Activated T-cell treated with anti-CD3 and anti-CD28 coated beads, Interleukin-2, amount 50 U/mL, for 24 hours (primary cell): ENCODE measurements at regions not wholly inside any gene's neighbourhood (a gene's known extent, or its start where the extent isn't known, plus 50 kb on each side); places are given as distances from the start of the nearest gene placed in this dataset.
"Not testable (repeated sequence)": the region's sequence is repeated elsewhere in the genome, so short reads cannot be mapped to it uniquely, and the experiment has no call there.

Source experiments
- DNase-seq: peaks from one replicate; pipeline ENCODE4 v3.0.0-alpha.2; 2020
- H3K27ac Mint-ChIP-seq: 2 replicates; pipeline ENCODE4 v1.8.0; 2020; ENCODE audit warnings: mild to moderate bottlenecking, mixed read lengths
- H3K27me3 Mint-ChIP-seq: 2 replicates; pipeline ENCODE4 v1.8.0; 2020; ENCODE audit warnings: mixed read lengths
- H3K36me3 Mint-ChIP-seq: 2 replicates; pipeline ENCODE4 v1.8.0; 2020; ENCODE audit warnings: low read depth, mixed read lengths
- H3K4me1 Mint-ChIP-seq: 2 replicates; pipeline ENCODE4 v1.8.0; 2020; ENCODE audit warnings: low read depth, mixed read lengths
- H3K4me3 Mint-ChIP-seq: 2 replicates; pipeline ENCODE4 v1.8.0; 2020; ENCODE audit warnings: mild to moderate bottlenecking, moderate library complexity, mixed read lengths
- H3K9me3 Mint-ChIP-seq: 2 replicates; pipeline ENCODE4 v1.8.0; 2020; ENCODE audit warnings: mixed read lengths

GRCh38 chr5:77867914-77868313, 91.8 kb upstream of the TBCA start:
- no peak overlapping the region for H3K4me3 Mint-ChIP-seq
- no peaks in the 10 kb centered on the region for H3K9me3 Mint-ChIP-seq
- H3K36me3 Mint-ChIP-seq, result no peaks in the 10 kb centered on the region
- DNase-seq, result no peak
- H3K27ac Mint-ChIP-seq, result no peak overlapping the region
- no peaks in the 10 kb centered on the region for H3K4me1 Mint-ChIP-seq
- peaks cover 2% of the 10 kb centered on the region for H3K27me3 Mint-ChIP-seq

- H3K27me3 Mint-ChIP-seq, result peaks cover 2% of the 10 kb centered on the region
- no peak for DNase-seq
- no peaks in the 10 kb centered on the region for H3K4me1 Mint-ChIP-seq
- H3K36me3 Mint-ChIP-seq, result no peaks in the 10 kb centered on the region
- no peak overlapping the region for H3K27ac Mint-ChIP-seq
- H3K4me3 Mint-ChIP-seq, result no peak overlapping the region
- H3K9me3 Mint-ChIP-seq, result no peaks in the 10 kb centered on the region
Observed at GRCh38 chr5:77867194-77867691, 91.1 kb upstream of the TBCA start.

- no peak overlapping the region for H3K27ac Mint-ChIP-seq
- no peak overlapping the region for H3K4me3 Mint-ChIP-seq
- no peak for DNase-seq
- no peaks in the 10 kb centered on the region for H3K9me3 Mint-ChIP-seq
- no peaks in the 10 kb centered on the region for H3K4me1 Mint-ChIP-seq
- H3K36me3 Mint-ChIP-seq, result no peaks in the 10 kb centered on the region
- H3K27me3 Mint-ChIP-seq, result peaks cover 2% of the 10 kb centered on the region
Observed at GRCh38 chr5:77866198-77866597, 90.1 kb upstream of the TBCA start.

- Mint-ChIP-seq H3K4me3 (no peak overlapping the region), H3K36me3 (no peaks in the 10 kb centered on the region), H3K27ac (no peak overlapping the region), H3K4me1 (no peaks in the 10 kb centered on the region), H3K27me3 (peaks cover 2% of the 10 kb centered on the region), H3K9me3 (no peaks in the 10 kb centered on the region)
- DNase-seq, result no peak
Observed at GRCh38 chr5:77864997-77865396, 88.9 kb upstream of the TBCA start.

GRCh38 chr5:77863181-77863580, 87.0 kb upstream of the TBCA start:
- Mint-ChIP-seq H3K9me3 (no peaks in the 10 kb centered on the region), H3K36me3 (no peaks in the 10 kb centered on the region), H3K4me3 (no peak overlapping the region), H3K4me1 (no peaks in the 10 kb centered on the region), H3K27me3 (peaks cover 2% of the 10 kb centered on the region), H3K27ac (no peak overlapping the region)
- DNase-seq, result no peak

- Mint-ChIP-seq H3K27me3 (peaks cover 6% of the 10 kb centered on the region), H3K4me1 (no peaks in the 10 kb centered on the region), H3K9me3 (no peaks in the 10 kb centered on the region), H3K36me3 (no peaks in the 10 kb centered on the region), H3K27ac (no peak overlapping the region), H3K4me3 (no peak overlapping the region)
- no peak for DNase-seq
Observed at GRCh38 chr5:77861576-77861975, 85.4 kb upstream of the TBCA start.

GRCh38 chr5:77859306-77859705, 83.2 kb upstream of the TBCA start:
- no peak overlapping the region for H3K4me3 Mint-ChIP-seq
- no peak overlapping the region for H3K27ac Mint-ChIP-seq
- peaks cover 19% of the 10 kb centered on the region for H3K27me3 Mint-ChIP-seq
- H3K36me3 Mint-ChIP-seq, result no peaks in the 10 kb centered on the region
- H3K4me1 Mint-ChIP-seq, result no peaks in the 10 kb centered on the region
- no peaks in the 10 kb centered on the region for H3K9me3 Mint-ChIP-seq
- DNase-seq, result no peak

- not testable (repeated sequence) for DNase-seq, H3K36me3 Mint-ChIP-seq, H3K4me1 Mint-ChIP-seq, H3K27ac Mint-ChIP-seq, H3K4me3 Mint-ChIP-seq, H3K9me3 Mint-ChIP-seq
- peaks cover 22% of the 10 kb centered on the region for H3K27me3 Mint-ChIP-seq
Observed at GRCh38 chr5:77858678-77859077, 82.5 kb upstream of the TBCA start.

- Mint-ChIP-seq H3K27ac (no peak overlapping the region), H3K36me3 (no peaks in the 10 kb centered on the region), H3K4me1 (peaks cover 22% of the 10 kb centered on the region), H3K4me3 (no peak overlapping the region), H3K9me3 (no peaks in the 10 kb centered on the region), H3K27me3 (peaks cover 46% of the 10 kb centered on the region)
- DNase-seq, result no peak
Observed at GRCh38 chr5:77855369-77855768, 79.2 kb upstream of the TBCA start.

- H3K4me3 Mint-ChIP-seq, result no peak overlapping the region
Observed at GRCh38 chr5:77853353-77853907, 77.3 kb upstream of the TBCA start.

GRCh38 chr5:77852514-77853352, 76.6 kb upstream of the TBCA start:
- Mint-ChIP-seq H3K27me3 (peaks cover 48% of the 10 kb centered on the region), H3K36me3 (no peaks in the 10 kb centered on the region), H3K27ac (peak overlapping the region; percentile 41), H3K4me3 (peak overlapping the region; percentile 71), H3K9me3 (no peaks in the 10 kb centered on the region), H3K4me1 (peaks cover 22% of the 10 kb centered on the region)
- peak; percentile 62 for DNase-seq

More at GRCh38 chr5:77853353-77853907, 77.3 kb upstream of the TBCA start:
- H3K9me3 Mint-ChIP-seq, result no peaks in the 10 kb centered on the region
- no peaks in the 10 kb centered on the region for H3K36me3 Mint-ChIP-seq
- H3K27ac Mint-ChIP-seq, result no peak overlapping the region
- DNase-seq, result no peak
- peaks cover 48% of the 10 kb centered on the region for H3K27me3 Mint-ChIP-seq
- H3K4me1 Mint-ChIP-seq, result peaks cover 22% of the 10 kb centered on the region

- no peak for DNase-seq
- peak overlapping the region; percentile 71 for H3K4me3 Mint-ChIP-seq
- peaks cover 51% of the 10 kb centered on the region for H3K27me3 Mint-ChIP-seq
- H3K27ac Mint-ChIP-seq, result no peak overlapping the region
- no peaks in the 10 kb centered on the region for H3K36me3 Mint-ChIP-seq
- H3K9me3 Mint-ChIP-seq, result no peaks in the 10 kb centered on the region
- H3K4me1 Mint-ChIP-seq, result peaks cover 22% of the 10 kb centered on the region
Observed at GRCh38 chr5:77852068-77852513, 76.0 kb upstream of the TBCA start.

GRCh38 chr5:77851176-77852067, 75.3 kb upstream of the TBCA start:
- Mint-ChIP-seq H3K9me3 (no peaks in the 10 kb centered on the region), H3K4me3 (peak overlapping the region; percentile 71), H3K36me3 (no peaks in the 10 kb centered on the region), H3K4me1 (peaks cover 22% of the 10 kb centered on the region), H3K27ac (no peak overlapping the region), H3K27me3 (peaks cover 52% of the 10 kb centered on the region)
- DNase-seq, result peak; percentile 43

GRCh38 chr5:77850536-77851175, 74.5 kb upstream of the TBCA start:
- Mint-ChIP-seq H3K4me3 (peak overlapping the region; percentile 71), H3K27ac (no peak overlapping the region), H3K9me3 (no peaks in the 10 kb centered on the region), H3K4me1 (peaks cover 22% of the 10 kb centered on the region), H3K27me3 (peaks cover 52% of the 10 kb centered on the region), H3K36me3 (no peaks in the 10 kb centered on the region)
- DNase-seq, result no peak
